Lower lobe of right lung (tissue), 2 donors: ENCODE measurements at regions not wholly inside any gene's neighbourhood (a gene's known extent, or its start where the extent isn't known, plus 50 kb on each side); places are given as distances from the start of the nearest gene placed in this dataset.
"Not testable (repeated sequence)": the region's sequence is repeated elsewhere in the genome, so short reads cannot be mapped to it uniquely, and the experiment has no call there.

Experiments used
- ATAC-seq, 2 donors: fragments of 200-7000 bp; cut with Tn5 transposase; one replicate each; pipeline ENCODE4 v1.9.1; 2020 to 2022; ENCODE audit warnings: mild to moderate bottlenecking in 2 of 2, moderate library complexity in 2 of 2
- DNase-seq: peaks from one replicate; pipeline ENCODE4 v3.0.0-alpha.2; 2020
- H3K27ac ChIP-seq: fragments of 200-600 bp; one replicate; pipeline ENCODE4 v1.8.0; 2022
- H3K27me3 ChIP-seq: fragments of 200-600 bp; one replicate; pipeline ENCODE4 v1.8.0; 2022; ENCODE audit warnings: low read depth
- H3K36me3 ChIP-seq: fragments of 200-600 bp; one replicate; pipeline ENCODE4 v1.8.0; 2022; ENCODE audit warnings: mild to moderate bottlenecking
- H3K4me1 ChIP-seq: fragments of 200-600 bp; one replicate; pipeline ENCODE4 v1.8.0; 2022
- H3K4me3 ChIP-seq: fragments of 200-600 bp; one replicate; pipeline ENCODE4 v1.8.0; 2022; ENCODE audit warnings: mild to moderate bottlenecking
- H3K9me3 ChIP-seq: fragments of 200-600 bp; one replicate; pipeline ENCODE4 v1.8.0; 2022
- intact Hi-C: fragments of 100-400 bp; cut with DNase I; formaldehyde crosslinking; loops from one replicate; pipeline ENCODE4 v1.11.0; 2022
- TF ChIP-seq, protein P1 (sequence below): fragments of 200-600 bp; IDR thresholded peaks from one replicate; pipeline ENCODE4 v1.8.0; 2022; ENCODE audit warnings: antibody characterized with exemption, mild to moderate bottlenecking
- donor health status: DM: no; HTN: yes; CAD: no; lungs with severe emphysema.

DNA sequence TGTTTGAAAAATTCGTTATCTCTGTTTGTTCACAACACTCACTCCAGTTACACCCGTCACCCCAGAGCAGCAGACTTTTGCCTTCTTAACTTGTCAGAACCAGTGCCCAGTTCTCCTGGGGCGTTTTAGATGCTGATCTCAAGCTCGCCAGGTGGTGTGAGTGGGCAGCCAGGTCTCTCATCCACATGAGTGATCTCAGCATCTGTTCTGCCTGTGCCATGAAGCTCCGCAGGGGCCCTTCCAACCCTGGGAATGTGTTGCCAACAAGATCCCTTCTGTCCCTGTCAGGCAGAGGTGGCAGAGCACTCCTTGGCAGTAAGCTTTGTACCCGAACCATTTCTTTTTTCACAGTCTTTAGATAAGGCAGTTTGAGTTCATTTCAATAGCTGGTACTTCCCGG, 896.5 kb downstream of the UQCRFS1 start:
- no peak overlapping the region for H3K27ac ChIP-seq
- DNase-seq (no peak), ATAC-seq (no peak)
- TF ChIP-seq, protein P1, sequence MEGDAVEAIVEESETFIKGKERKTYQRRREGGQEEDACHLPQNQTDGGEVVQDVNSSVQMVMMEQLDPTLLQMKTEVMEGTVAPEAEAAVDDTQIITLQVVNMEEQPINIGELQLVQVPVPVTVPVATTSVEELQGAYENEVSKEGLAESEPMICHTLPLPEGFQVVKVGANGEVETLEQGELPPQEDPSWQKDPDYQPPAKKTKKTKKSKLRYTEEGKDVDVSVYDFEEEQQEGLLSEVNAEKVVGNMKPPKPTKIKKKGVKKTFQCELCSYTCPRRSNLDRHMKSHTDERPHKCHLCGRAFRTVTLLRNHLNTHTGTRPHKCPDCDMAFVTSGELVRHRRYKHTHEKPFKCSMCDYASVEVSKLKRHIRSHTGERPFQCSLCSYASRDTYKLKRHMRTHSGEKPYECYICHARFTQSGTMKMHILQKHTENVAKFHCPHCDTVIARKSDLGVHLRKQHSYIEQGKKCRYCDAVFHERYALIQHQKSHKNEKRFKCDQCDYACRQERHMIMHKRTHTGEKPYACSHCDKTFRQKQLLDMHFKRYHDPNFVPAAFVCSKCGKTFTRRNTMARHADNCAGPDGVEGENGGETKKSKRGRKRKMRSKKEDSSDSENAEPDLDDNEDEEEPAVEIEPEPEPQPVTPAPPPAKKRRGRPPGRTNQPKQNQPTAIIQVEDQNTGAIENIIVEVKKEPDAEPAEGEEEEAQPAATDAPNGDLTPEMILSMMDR: no peak
- H3K27me3 ChIP-seq: no peaks in the 10 kb centered on the region
- no peaks in the 10 kb centered on the region for H3K36me3 ChIP-seq
- no peak overlapping the region for H3K4me3 ChIP-seq
- intact Hi-C loops: no loop called here
- no peaks in the 10 kb centered on the region for H3K4me1 ChIP-seq
- H3K9me3 ChIP-seq: no peaks in the 10 kb centered on the region

DNA sequence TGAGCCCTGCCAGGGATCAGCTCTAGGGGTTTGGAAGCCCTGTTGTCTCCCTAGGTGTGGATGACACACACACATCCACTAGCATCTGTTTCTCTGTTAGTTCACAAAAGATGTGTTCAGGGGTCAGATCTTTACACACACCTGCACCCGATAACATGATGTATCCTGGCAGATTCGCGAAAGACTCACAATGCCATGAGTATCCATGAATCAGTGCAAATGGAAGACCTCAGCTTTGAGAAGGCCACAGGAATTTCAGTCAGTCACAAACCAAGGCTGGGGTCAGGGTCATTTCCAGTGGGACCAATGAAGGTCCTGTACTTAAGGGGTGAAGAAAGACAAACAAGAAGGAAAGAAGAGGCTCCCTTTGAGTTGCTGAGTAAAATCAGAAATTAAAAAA, 898.2 kb downstream of the UQCRFS1 start:
- no peaks in the 10 kb centered on the region for H3K4me1 ChIP-seq
- H3K4me3 ChIP-seq: no peak overlapping the region
- ATAC-seq (no peak), DNase-seq (no peak)
- no peaks in the 10 kb centered on the region for H3K9me3 ChIP-seq
- H3K36me3 ChIP-seq: no peaks in the 10 kb centered on the region
- TF ChIP-seq, protein P1: no peak
- no peaks in the 10 kb centered on the region for H3K27me3 ChIP-seq
- H3K27ac ChIP-seq: no peak overlapping the region
- intact Hi-C loops: no loop called here

GRCh38 chr19:28314287-28314686, 898.7 kb downstream of the UQCRFS1 start:
- ATAC-seq: no peak
- intact Hi-C loops: no loop called here
- Histone ChIP-seq H3K9me3 (no peaks in the 10 kb centered on the region), H3K4me3 (no peak overlapping the region), H3K27ac (no peak overlapping the region), H3K36me3 (no peaks in the 10 kb centered on the region), H3K4me1 (no peaks in the 10 kb centered on the region), H3K27me3 (no peaks in the 10 kb centered on the region)
- TF ChIP-seq, protein P1: no peak
- DNase-seq: no peak

DNA sequence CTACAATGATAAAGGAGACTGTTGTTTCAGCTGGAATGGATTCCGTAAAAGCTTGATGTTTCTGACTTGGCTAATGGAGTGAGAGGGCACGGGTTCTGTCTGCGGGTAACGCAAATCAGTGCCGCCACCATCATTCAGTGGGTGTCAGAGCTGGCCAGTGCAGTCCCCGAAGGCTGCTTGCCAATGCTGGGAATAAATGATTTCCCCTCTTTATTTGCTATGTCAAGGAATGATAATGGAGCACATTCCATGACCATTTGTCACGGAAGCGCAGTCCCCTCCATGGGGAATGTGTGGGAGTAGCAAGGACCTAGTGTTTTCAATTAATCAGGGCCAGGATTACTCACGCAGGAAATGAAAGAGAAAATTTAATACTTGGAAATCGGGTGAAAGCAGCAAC, 899.3 kb downstream of the UQCRFS1 start:
- Histone ChIP-seq H3K27ac (no peak overlapping the region), H3K27me3 (no peaks in the 10 kb centered on the region), H3K36me3 (no peaks in the 10 kb centered on the region), H3K9me3 (no peaks in the 10 kb centered on the region), H3K4me3 (no peak overlapping the region), H3K4me1 (no peaks in the 10 kb centered on the region)
- no peak for DNase-seq
- TF ChIP-seq, protein P1: no peak
- intact Hi-C loops: no loop called here
- peak in 1 of 2 donors; percentile 23 for ATAC-seq

DNA sequence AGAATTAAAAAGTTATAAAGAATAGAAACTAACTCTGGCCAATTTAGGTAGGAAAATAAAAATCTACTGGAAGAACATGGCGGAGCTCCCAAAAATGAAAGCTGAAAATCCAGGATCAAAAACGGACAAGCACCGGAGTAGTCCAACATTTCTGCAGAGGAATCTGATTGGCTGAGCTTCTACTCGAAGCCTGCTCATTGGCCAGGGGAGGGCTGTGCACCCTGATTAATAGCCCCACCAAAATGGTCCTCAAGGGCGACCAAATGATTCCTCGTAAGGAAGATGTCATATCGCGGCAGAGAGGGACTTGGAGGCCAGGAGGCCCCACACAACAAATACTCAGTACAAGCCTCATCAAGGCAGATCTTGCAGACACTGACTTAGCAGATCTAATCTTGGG, 900.7 kb downstream of the UQCRFS1 start:
- intact Hi-C loops: no loop called here

DNA sequence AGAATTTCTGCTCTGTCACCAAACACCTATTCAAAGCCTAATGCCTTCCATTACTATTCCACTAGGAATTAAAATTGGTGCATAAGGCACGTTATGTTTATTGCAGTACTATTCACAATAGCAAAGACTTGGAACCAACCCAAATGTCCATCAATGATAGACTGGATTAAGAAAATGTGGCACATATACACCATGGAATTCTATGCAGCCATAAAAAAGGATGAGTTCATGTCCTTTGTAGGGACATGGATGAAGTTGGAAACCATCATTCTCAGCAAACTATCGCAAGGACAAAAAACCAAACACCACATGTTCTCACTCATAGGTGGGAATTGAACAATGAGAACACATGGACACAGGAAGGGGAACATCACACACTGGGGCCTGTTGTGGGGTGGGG, 902.1 kb downstream of the UQCRFS1 start:
- H3K4me1 ChIP-seq, H3K27ac ChIP-seq, H3K36me3 ChIP-seq, H3K9me3 ChIP-seq, DNase-seq, H3K27me3 ChIP-seq, intact Hi-C loops, H3K4me3 ChIP-seq, ATAC-seq: not testable (repeated sequence)

More for the DNA sequence above, 900.7 kb downstream of the UQCRFS1 start:
- Histone ChIP-seq H3K9me3 (no peaks in the 10 kb centered on the region), H3K27me3 (no peaks in the 10 kb centered on the region), H3K36me3 (no peaks in the 10 kb centered on the region), H3K4me1 (no peaks in the 10 kb centered on the region), H3K4me3 (no peak overlapping the region), H3K27ac (no peak overlapping the region)
- DNase-seq: no peak
- no peak for ATAC-seq
- TF ChIP-seq, protein P1: no peak
